ENCODE measurements at regions not wholly inside any gene's neighbourhood (a gene's known extent, or its start where the extent isn't known, plus 50 kb on each side); places are given as distances from the start of the nearest gene placed in this dataset.
"Not testable (repeated sequence)": the region's sequence is repeated elsewhere in the genome, so short reads cannot be mapped to it uniquely, and the experiment has no call there.

DNA sequence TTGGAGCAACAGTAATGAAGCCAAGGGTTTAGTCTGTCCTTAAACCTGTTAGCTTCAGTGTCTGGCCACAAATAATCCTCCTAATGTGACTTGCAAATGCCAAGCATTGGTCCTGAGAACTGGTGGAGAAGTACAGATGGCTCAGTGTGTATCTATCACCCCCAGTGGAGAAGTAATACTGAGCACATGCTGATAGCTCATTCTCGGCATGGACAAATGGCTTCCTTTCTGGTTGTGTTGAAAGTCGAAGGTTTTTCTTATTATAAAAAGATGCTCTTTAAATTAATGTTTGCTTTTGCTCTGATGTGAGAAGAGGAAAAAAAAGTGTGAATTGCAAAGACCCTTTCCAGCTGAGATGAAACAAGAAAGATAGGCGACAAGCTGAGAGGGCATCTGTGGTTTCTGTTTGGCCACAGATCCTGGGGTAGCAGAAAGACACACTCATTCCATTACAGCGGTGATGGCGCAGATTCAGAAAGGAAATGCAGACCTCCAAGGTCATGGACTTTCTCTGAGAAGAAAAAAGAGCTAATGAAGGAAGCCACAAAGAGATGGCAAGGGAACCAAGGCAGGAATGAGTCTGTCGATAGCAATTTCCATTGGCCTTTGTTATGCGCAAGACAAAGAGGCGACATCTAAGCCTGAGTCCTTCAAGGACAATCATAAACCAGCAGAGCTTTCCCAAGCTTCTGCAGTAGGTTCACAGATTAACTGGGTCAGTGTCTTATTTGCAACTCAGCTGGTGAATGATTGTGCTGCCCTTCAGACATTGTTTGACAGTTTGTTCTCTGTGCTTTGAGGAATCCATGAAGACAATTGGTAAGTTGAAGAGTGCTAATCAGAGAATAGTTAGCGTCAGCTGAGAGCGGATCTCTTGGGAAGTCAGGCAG, 155.5 kb upstream of the RGS6 start:
- peaks cover 2% of the 10 kb centered on the region for H3K36me3 Mint-ChIP-seq (ENCODE audit: low read depth)
- no peak for DNase-seq (ENCODE audit: low spot score)
- intact Hi-C loops (cut with micrococcal nuclease), result no loop called here

DNA sequence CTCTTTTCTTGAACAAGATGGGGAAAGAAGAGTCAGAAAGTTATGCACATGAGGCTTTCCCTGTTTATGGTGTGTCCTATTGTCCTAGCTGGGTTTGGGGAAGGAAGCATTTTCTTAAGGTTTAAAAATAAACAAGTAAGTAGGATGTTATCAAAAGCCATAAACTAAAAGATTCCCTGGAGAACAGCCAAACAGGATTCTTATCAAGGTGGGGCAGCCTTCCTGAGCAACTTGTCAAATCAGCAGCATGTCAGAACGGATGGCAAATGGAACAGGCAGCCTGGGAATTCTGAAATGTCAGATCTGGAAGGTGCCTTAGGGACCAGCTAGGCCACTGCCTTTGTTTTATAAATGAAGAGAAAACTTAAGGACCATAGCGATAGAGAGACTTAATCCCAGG, 152.2 kb upstream of the RGS6 start:
- Mint-ChIP-seq H3K27ac (no peak overlapping the region), H3K4me3 (no peak overlapping the region), H3K36me3 (ENCODE audit: low read depth) (no peaks in the 10 kb centered on the region), H3K27me3 (ENCODE audit: insufficient read depth) (peaks cover 5% of the 10 kb centered on the region), H3K4me1 (ENCODE audit: low read depth) (peaks cover 15% of the 10 kb centered on the region), H3K9me3 (peaks cover 2% of the 10 kb centered on the region)
- no peak for DNase-seq (ENCODE audit: low spot score)
- intact Hi-C loops (cut with micrococcal nuclease), result no loop called here

More for the DNA sequence above, 155.5 kb upstream of the RGS6 start:
- peak overlapping the region; percentile 26 for H3K27ac Mint-ChIP-seq
- no peak overlapping the region for H3K4me3 Mint-ChIP-seq
- H3K9me3 Mint-ChIP-seq, result peaks cover 34% of the 10 kb centered on the region
- peaks cover 4% of the 10 kb centered on the region for H3K27me3 Mint-ChIP-seq (ENCODE audit: insufficient read depth)
- peaks cover 15% of the 10 kb centered on the region for H3K4me1 Mint-ChIP-seq (ENCODE audit: low read depth)

DNA sequence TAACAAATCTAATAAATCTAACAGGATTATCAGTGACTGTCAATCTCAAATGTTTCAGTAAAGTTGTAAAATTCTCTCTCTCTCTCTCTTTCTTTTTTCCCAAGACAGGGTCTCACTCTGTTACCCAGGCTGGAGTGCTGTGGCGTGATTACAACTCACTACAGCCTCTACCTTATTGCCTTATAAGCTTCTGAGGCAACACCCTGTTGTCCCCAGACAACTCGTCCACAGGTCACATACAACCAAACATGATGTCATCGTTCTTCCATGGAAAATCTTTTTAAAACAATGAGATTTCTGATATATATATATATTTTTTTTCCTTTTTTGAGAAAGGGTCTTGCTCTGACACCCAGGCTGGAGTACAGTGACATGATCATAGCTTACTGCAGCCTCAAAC, 151.4 kb upstream of the RGS6 start:
- Mint-ChIP-seq H3K27me3 (ENCODE audit: insufficient read depth) (peaks cover 5% of the 10 kb centered on the region), H3K36me3 (ENCODE audit: low read depth) (no peaks in the 10 kb centered on the region), H3K27ac (no peak overlapping the region), H3K4me3 (no peak overlapping the region), H3K4me1 (ENCODE audit: low read depth) (peaks cover 15% of the 10 kb centered on the region), H3K9me3 (no peaks in the 10 kb centered on the region)
- intact Hi-C loops (cut with micrococcal nuclease), result no loop called here
- DNase-seq (ENCODE audit: low spot score), result no peak

GRCh38 chr14:71783088-71783487, 149.1 kb upstream of the RGS6 start:
- no peak for DNase-seq (ENCODE audit: low spot score)
- H3K36me3 Mint-ChIP-seq (ENCODE audit: low read depth), result no peaks in the 10 kb centered on the region
- H3K27me3 Mint-ChIP-seq (ENCODE audit: insufficient read depth), result peaks cover 5% of the 10 kb centered on the region
- no peak overlapping the region for H3K27ac Mint-ChIP-seq
- H3K4me1 Mint-ChIP-seq (ENCODE audit: low read depth), result no peaks in the 10 kb centered on the region
- intact Hi-C loops (cut with micrococcal nuclease), result no loop called here
- H3K4me3 Mint-ChIP-seq, result no peak overlapping the region
- no peaks in the 10 kb centered on the region for H3K9me3 Mint-ChIP-seq

- intact Hi-C loops (cut with micrococcal nuclease), result no loop called here
- no peaks in the 10 kb centered on the region for H3K9me3 Mint-ChIP-seq
These were observed 148.4 kb upstream of the RGS6 start for GRCh38 chr14:71783786-71784185.

DNA sequence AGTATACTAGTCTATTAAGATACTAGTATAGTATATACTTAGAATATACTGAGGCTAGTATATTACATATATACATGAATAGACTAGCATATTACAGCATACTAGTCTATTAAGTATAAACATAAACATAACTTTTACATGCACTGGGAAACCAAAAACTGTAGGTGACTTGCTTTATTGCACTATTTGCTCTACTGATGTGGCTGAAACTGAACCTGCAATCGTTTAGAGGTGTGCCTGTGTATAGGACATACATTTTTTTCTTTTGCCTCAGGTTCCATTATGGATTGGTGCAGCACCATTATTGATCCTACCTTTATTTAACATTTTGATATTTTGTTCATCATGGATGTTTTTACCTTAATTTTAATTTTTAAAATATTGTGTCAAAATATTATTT, 143.2 kb upstream of the RGS6 start:
- H3K4me3 Mint-ChIP-seq, result no peak overlapping the region
- DNase-seq (ENCODE audit: low spot score), result no peak

More at GRCh38 chr14:71783786-71784185, 148.4 kb upstream of the RGS6 start:
- H3K4me3 Mint-ChIP-seq, result no peak overlapping the region
- no peak overlapping the region for H3K27ac Mint-ChIP-seq
- no peaks in the 10 kb centered on the region for H3K36me3 Mint-ChIP-seq (ENCODE audit: low read depth)
- H3K4me1 Mint-ChIP-seq (ENCODE audit: low read depth), result no peaks in the 10 kb centered on the region
- peaks cover 5% of the 10 kb centered on the region for H3K27me3 Mint-ChIP-seq (ENCODE audit: insufficient read depth)
- no peak for DNase-seq (ENCODE audit: low spot score)

GRCh38 chr14:71799841-71800240, 132.4 kb upstream of the RGS6 start:
- no peak for DNase-seq (ENCODE audit: low spot score)
- no peak overlapping the region for H3K27ac Mint-ChIP-seq
- no peaks in the 10 kb centered on the region for H3K36me3 Mint-ChIP-seq (ENCODE audit: low read depth)
- no peak overlapping the region for H3K4me3 Mint-ChIP-seq
- intact Hi-C loops (cut with micrococcal nuclease), result no loop called here
- H3K9me3 Mint-ChIP-seq, result no peaks in the 10 kb centered on the region
- H3K27me3 Mint-ChIP-seq (ENCODE audit: insufficient read depth), result peaks cover 4% of the 10 kb centered on the region
- H3K4me1 Mint-ChIP-seq (ENCODE audit: low read depth), result no peaks in the 10 kb centered on the region

More for the DNA sequence above, 143.2 kb upstream of the RGS6 start:
- no peaks in the 10 kb centered on the region for H3K36me3 Mint-ChIP-seq (ENCODE audit: low read depth)
- H3K4me1 Mint-ChIP-seq (ENCODE audit: low read depth), result no peaks in the 10 kb centered on the region
- peaks cover 12% of the 10 kb centered on the region for H3K27me3 Mint-ChIP-seq (ENCODE audit: insufficient read depth)
- no peaks in the 10 kb centered on the region for H3K9me3 Mint-ChIP-seq
- no peak overlapping the region for H3K27ac Mint-ChIP-seq
- intact Hi-C loops (cut with micrococcal nuclease), result no loop called here

GRCh38 chr14:71800878-71801277, 131.4 kb upstream of the RGS6 start:
- H3K9me3 Mint-ChIP-seq, result no peaks in the 10 kb centered on the region
- peaks cover 4% of the 10 kb centered on the region for H3K27me3 Mint-ChIP-seq (ENCODE audit: insufficient read depth)
- H3K4me1 Mint-ChIP-seq (ENCODE audit: low read depth), result no peaks in the 10 kb centered on the region
- H3K27ac Mint-ChIP-seq, result no peak overlapping the region
- H3K4me3 Mint-ChIP-seq, result no peak overlapping the region
- no peak for DNase-seq (ENCODE audit: low spot score)
- intact Hi-C loops (cut with micrococcal nuclease), result no loop called here
- no peaks in the 10 kb centered on the region for H3K36me3 Mint-ChIP-seq (ENCODE audit: low read depth)

DNA sequence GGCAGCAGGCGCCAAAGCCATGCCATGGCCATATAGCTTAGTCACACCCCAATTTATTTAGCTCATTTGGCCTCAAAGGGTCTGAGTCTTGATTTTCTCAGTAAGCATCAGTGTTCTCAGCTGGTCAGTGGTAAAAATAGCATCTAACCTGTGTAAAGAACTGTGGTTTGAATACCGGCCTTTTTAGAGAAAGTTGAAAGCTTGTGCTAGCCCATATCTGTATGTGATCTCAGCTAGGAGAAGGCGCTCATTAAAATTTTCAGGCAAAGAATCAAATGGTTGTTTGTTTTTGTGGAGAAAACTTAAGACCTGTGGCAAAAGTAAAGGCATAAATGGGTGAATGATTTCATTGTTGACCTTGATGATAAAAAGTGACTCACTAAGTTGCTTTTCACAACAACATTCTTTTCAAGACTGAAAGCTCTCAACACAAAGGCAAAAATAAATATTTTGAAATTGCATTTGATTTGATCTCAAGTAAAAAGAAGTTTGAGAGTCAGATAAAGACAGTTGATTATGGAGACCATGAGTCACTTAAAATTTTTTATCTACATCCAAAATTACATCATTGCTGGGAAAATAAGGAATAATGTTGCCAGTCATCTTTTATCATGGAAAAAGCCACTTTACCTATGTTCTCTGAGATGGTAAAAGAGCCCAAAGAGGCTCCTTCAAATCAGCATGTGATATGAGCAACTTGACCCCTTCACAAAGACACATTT, 128.5 kb upstream of the RGS6 start:
- H3K27me3 Mint-ChIP-seq (ENCODE audit: insufficient read depth), result peaks cover 2% of the 10 kb centered on the region
- H3K9me3 Mint-ChIP-seq, result no peaks in the 10 kb centered on the region
- H3K4me1 Mint-ChIP-seq (ENCODE audit: low read depth), result no peaks in the 10 kb centered on the region
- intact Hi-C loops (cut with micrococcal nuclease), result no loop called here
- DNase-seq (ENCODE audit: low spot score), result no peak
- H3K4me3 Mint-ChIP-seq, result no peak overlapping the region
- no peaks in the 10 kb centered on the region for H3K36me3 Mint-ChIP-seq (ENCODE audit: low read depth)
- no peak overlapping the region for H3K27ac Mint-ChIP-seq

DNA sequence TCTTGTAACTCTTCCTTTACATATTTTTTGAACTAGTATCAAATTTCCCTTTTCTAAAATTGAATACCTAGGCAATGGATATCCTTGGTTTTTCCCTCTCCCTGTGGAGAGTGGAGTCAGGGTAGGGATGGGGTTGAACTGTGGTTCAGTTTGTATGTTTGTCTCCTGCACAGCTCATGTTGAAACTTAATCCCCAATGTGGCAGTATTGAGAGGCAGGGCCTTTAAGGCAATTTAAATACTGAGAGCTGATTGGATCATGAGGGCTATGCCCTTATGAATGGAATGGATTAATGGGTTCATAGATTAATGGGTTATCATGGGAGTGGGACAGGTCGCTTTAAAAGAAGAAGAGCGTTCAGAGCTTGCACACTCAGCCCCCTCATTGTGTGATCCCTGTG, 127.2 kb upstream of the RGS6 start:
- Mint-ChIP-seq H3K27me3 (ENCODE audit: insufficient read depth) (peaks cover 2% of the 10 kb centered on the region), H3K36me3 (ENCODE audit: low read depth) (no peaks in the 10 kb centered on the region), H3K9me3 (no peaks in the 10 kb centered on the region), H3K4me1 (ENCODE audit: low read depth) (no peaks in the 10 kb centered on the region), H3K4me3 (no peak overlapping the region), H3K27ac (no peak overlapping the region)
- intact Hi-C loops (cut with micrococcal nuclease), result no loop called here
- DNase-seq (ENCODE audit: low spot score), result no peak

- intact Hi-C loops (cut with micrococcal nuclease); H3K27ac Mint-ChIP-seq; H3K9me3 Mint-ChIP-seq; DNase-seq (ENCODE audit: low spot score); H3K4me1 Mint-ChIP-seq (ENCODE audit: low read depth); H3K36me3 Mint-ChIP-seq (ENCODE audit: low read depth); H3K4me3 Mint-ChIP-seq; H3K27me3 Mint-ChIP-seq (ENCODE audit: insufficient read depth): not testable (repeated sequence)
These were observed 125.2 kb upstream of the RGS6 start for GRCh38 chr14:71807049-71807448.

- H3K27ac Mint-ChIP-seq; H3K27me3 Mint-ChIP-seq (ENCODE audit: insufficient read depth); H3K9me3 Mint-ChIP-seq; H3K36me3 Mint-ChIP-seq (ENCODE audit: low read depth); H3K4me3 Mint-ChIP-seq; intact Hi-C loops (cut with micrococcal nuclease); H3K4me1 Mint-ChIP-seq (ENCODE audit: low read depth); DNase-seq (ENCODE audit: low spot score): not testable (repeated sequence)
These were observed 121.4 kb upstream of the RGS6 start for GRCh38 chr14:71810800-71811199.

DNA sequence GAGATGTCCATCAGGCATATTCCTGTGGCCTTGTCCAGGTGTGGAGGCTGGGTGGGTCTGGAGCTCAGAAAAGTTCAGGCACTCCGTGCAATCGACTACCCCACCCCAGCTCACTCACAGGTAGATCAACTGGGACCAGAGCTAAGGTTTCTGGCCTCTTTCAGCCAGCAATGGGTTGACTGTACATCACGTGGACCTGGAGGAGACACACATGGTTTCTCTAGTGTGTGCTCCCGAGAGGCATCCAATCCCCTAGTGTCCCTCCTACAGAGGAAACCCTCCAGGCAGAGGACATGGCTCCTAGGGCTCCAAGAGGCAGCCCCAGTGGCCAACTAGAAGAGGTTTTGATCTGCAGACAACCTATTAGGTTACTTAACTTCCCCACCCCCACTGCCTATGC, 119.5 kb upstream of the RGS6 start:
- H3K27me3 Mint-ChIP-seq (ENCODE audit: insufficient read depth), result peaks cover 7% of the 10 kb centered on the region
- no peaks in the 10 kb centered on the region for H3K4me1 Mint-ChIP-seq (ENCODE audit: low read depth)
- no peak for DNase-seq (ENCODE audit: low spot score)
- H3K27ac Mint-ChIP-seq, result no peak overlapping the region
- no peaks in the 10 kb centered on the region for H3K36me3 Mint-ChIP-seq (ENCODE audit: low read depth)
- no peaks in the 10 kb centered on the region for H3K9me3 Mint-ChIP-seq
- H3K4me3 Mint-ChIP-seq, result no peak overlapping the region
- intact Hi-C loops (cut with micrococcal nuclease), result no loop called here

Measured in activated T-helper 1 cell treated with anti-CD3 and anti-CD28 coated beads, Interleukin-12 subunit alpha, Interleukin-12 subunit beta, Interleukin-2, Interleukin-4 antibody, amounts not matched to agents 30 ng/mL and 10 ng/mL and 1 ng/mL, durations not matched to agents 14 hours and 24 hours and 36 hours (primary cell).